Body of pancreas (tissue), 4 donors: ENCODE measurements at regions not wholly inside any gene's neighbourhood (a gene's known extent, or its start where the extent isn't known, plus 50 kb on each side); places are given as distances from the start of the nearest gene placed in this dataset.

ENCODE experiments used
- CTCF ChIP-seq, 7 experiments: fragments of 450-650 bp in 4 of 7; fragments of 200-600 bp in 3 of 7; sonication (generic) in 3 of 7; IDR thresholded peaks; one replicate each; pipeline ENCODE4 v1.5.1; 2016 to 2019; ENCODE audit warnings: antibody characterized with exemption in 7 of 7
- POLR2A ChIP-seq, 3 donors: fragments of 450-650 bp; IDR thresholded peaks; one replicate each; pipeline ENCODE4 v1.6.1; 2016; ENCODE audit warnings: antibody characterized with exemption in 3 of 3, mild to moderate bottlenecking in 2 of 3

GRCh38 chr4:34502086-34502485, 1742.2 kb downstream of the ARAP2 start:
- TF ChIP-seq CTCF (IDR thresholded peaks at IDR 0.05) = no peak
- no peak for TF ChIP-seq POLR2A (IDR thresholded peaks at IDR 0.05)
